GM12878 (cell line): ENCODE measurements at regions not wholly inside any gene's neighbourhood (a gene's known extent, or its start where the extent isn't known, plus 50 kb on each side); places are given as distances from the start of the nearest gene placed in this dataset.

Experiments used
- ATAC-seq: fragments of 200-7000 bp; cut with Tn5 transposase; 3 replicates; pipeline ENCODE4 v1.9.1; 2020; ENCODE audit warnings: mild to moderate bottlenecking, moderate library complexity
- BruUV-seq: library from RNA; stranded (reverse); fragments of 400-500 nt; replicated peaks from 2 replicates; lab custom pipeline; 2021; lab: Mats Ljungman, UMichigan
- CTCF ChIA-PET: fragments of 300-600 bp; sonication (Branson Sonifier 250); formaldehyde crosslinking; extraction: SDS; loops from one replicate; lab custom pipeline; 2021; ENCODE audit warnings: inconsistent platforms; lab: Yijun Ruan, JAX
- POLR2A ChIA-PET: fragments of 350-600 bp; formaldehyde crosslinking; extraction: SDS; loops from one replicate; lab custom pipeline; 2021; ENCODE audit warnings: inconsistent platforms; lab: Charles Lee
- RAD21 ChIA-PET: fragments of 300-600 bp; sonication (Branson Sonifier 250); formaldehyde crosslinking; loops from one replicate; lab custom pipeline; 2023; ENCODE audit warnings: antibody characterized with exemption; ENCODE audit not compliant: unreplicated experiment; lab: Charles Lee
- SMC1A ChIA-PET: fragments of 300-600 bp; sonication (Branson Sonifier 250); formaldehyde crosslinking; loops from one replicate; lab custom pipeline; 2023; ENCODE audit not compliant: unreplicated experiment, uncharacterized antibody; lab: Charles Lee
- DNase-seq: peaks from one replicate; pipeline ENCODE4 v3.0.0-alpha.2; 2011; ENCODE audit warnings: low read depth, low spot score
- FAIRE-seq: peaks from 3 replicates; lab custom pipeline; 2011; peaks lifted over from hg19 to GRCh38; lab: Jason Lieb, UNC
- H2AFZ ChIP-seq: 2 replicates; pipeline ENCODE4 v1.6.0; 2011; ENCODE audit warnings: low read depth, low read length, control low read depth; ENCODE audit not compliant: control insufficient read depth
- H3K27ac ChIP-seq: 2 replicates; pipeline ENCODE4 v1.5.1; 2011; ENCODE audit warnings: control low read depth; ENCODE audit not compliant: control insufficient read depth, insufficient read depth
- H3K27me3 ChIP-seq, 2 experiments: replicated peaks in 1 of 2; 2 replicates each; pipeline versions ENCODE4 v1.6.0 to v1.6.1; 2011; ENCODE audit warnings: low read length in 1 of 2; ENCODE audit not compliant: control insufficient read depth in 2 of 2, insufficient read depth in 2 of 2
- H3K36me3 ChIP-seq, 2 experiments: 2 replicates each; pipeline ENCODE4 v1.5.1; 2011; ENCODE audit warnings: low read length in 1 of 2; ENCODE audit not compliant: control insufficient read depth in 2 of 2, insufficient read depth in 2 of 2
- H3K4me1 ChIP-seq: 2 replicates; pipeline ENCODE4 v1.6.1; 2011; ENCODE audit warnings: mild to moderate bottlenecking, low read length, moderate library complexity, mixed read lengths; ENCODE audit not compliant: control insufficient read depth, insufficient read depth
- H3K4me2 ChIP-seq: 2 replicates; pipeline ENCODE4 v1.6.0; 2011; ENCODE audit warnings: control low read depth; ENCODE audit not compliant: control insufficient read depth, insufficient read depth
- H3K4me3 ChIP-seq: fragments of 200-600 bp; sonication (generic); 2 replicates; pipeline ENCODE4 v1.5.1; 2016
- H3K79me2 ChIP-seq: 2 replicates; pipeline ENCODE4 v1.6.0; 2011; ENCODE audit warnings: low read length; ENCODE audit not compliant: control insufficient read depth, insufficient read depth
- H3K9ac ChIP-seq: 2 replicates; pipeline ENCODE4 v1.8.0; 2011; ENCODE audit warnings: low read length, control low read depth, mixed read lengths; ENCODE audit not compliant: control insufficient read depth, insufficient read depth
- H3K9me3 ChIP-seq: replicated peaks from 3 replicates; pipeline ENCODE4 v1.5.1; 2011; ENCODE audit warnings: mild to moderate bottlenecking, low read length; ENCODE audit not compliant: control insufficient read depth, insufficient read depth
- H4K20me1 ChIP-seq: 2 replicates; pipeline ENCODE4 v1.6.0; 2011; ENCODE audit not compliant: control insufficient read depth, insufficient read depth
- ASH2L ChIP-seq: fragments of 300-600, 200-600 bp; sonication (generic); IDR thresholded peaks from 2 replicates; pipeline ENCODE4 v1.6.1; 2017; ENCODE audit warnings: low read depth, mild to moderate bottlenecking, borderline replicate concordance
- CHD2 ChIP-seq: IDR thresholded peaks from 2 replicates; pipeline ENCODE4 v1.6.1; 2011; ENCODE audit warnings: low read depth, low read length, improper control_type of control experiment, borderline replicate concordance
- CHD4 ChIP-seq: fragments of 200-600 bp; sonication (generic); IDR thresholded peaks from 2 replicates; pipeline ENCODE4 v1.6.1; 2016; ENCODE audit warnings: mild to moderate bottlenecking
- CREM ChIP-seq: IDR thresholded peaks from 2 replicates; pipeline ENCODE4 v1.6.1; 2014; ENCODE audit warnings: antibody characterized with exemption, low read depth
- JUNB ChIP-seq: IDR thresholded peaks from 2 replicates; pipeline ENCODE4 v1.6.1; 2016; ENCODE audit warnings: antibody characterized with exemption, mild to moderate bottlenecking
- KAT2A ChIP-seq: conservative IDR thresholded peaks from 2 replicates; pipeline ENCODE4 v1.6.1; 2011; ENCODE audit warnings: low read depth, low read length; ENCODE audit not compliant: control insufficient read depth
- MAX ChIP-seq: IDR thresholded peaks from 2 replicates; pipeline ENCODE4 v1.6.1; 2012; ENCODE audit warnings: low read depth, low read length, improper control_type of control experiment
- MTA3 ChIP-seq: IDR thresholded peaks from 2 replicates; pipeline ENCODE4 v1.6.1; 2012; ENCODE audit warnings: low read length, inconsistent platforms, borderline replicate concordance
- NR2F1 ChIP-seq: fragments of 450-650 bp; conservative IDR thresholded peaks from 2 replicates; pipeline ENCODE4 v1.6.1; 2017; ENCODE audit warnings: mild to moderate bottlenecking
- RBBP5 ChIP-seq: fragments of 200-600 bp; sonication (generic); conservative IDR thresholded peaks from 2 replicates; pipeline ENCODE4 v1.6.1; 2016
- ZBED1 ChIP-seq: IDR thresholded peaks from 2 replicates; pipeline ENCODE4 v1.6.1; 2016; ENCODE audit warnings: borderline replicate concordance
- in situ Hi-C: fragments of 300-500 bp; cut with MboI; formaldehyde crosslinking; loops from 9 replicates; pipeline ENCODE4 v1.14.3; 2018; ENCODE audit warnings: mixed read lengths
- intact Hi-C: fragments of 100-400 bp; cut with micrococcal nuclease; formaldehyde crosslinking; loops from one replicate; pipeline ENCODE4 v1.14.2; 2022; ENCODE audit not compliant: unreplicated experiment

GRCh38 chr1:78231894-78232293 is 186.1 kb downstream of the GIPC2 start (continued):
- TF ChIP-seq ZBED1 = no peak

GRCh38 chr1:78232630-78233029 is 186.9 kb downstream of the GIPC2 start:
- no peak for TF ChIP-seq NR2F1
- TF ChIP-seq MAX = no peak
- no peak for TF ChIP-seq CHD2
- no peak for TF ChIP-seq RBBP5
- TF ChIP-seq CHD4 = no peak
- no peak for TF ChIP-seq MTA3
- no peak for TF ChIP-seq ASH2L
- no peak for TF ChIP-seq KAT2A
- no peak for TF ChIP-seq CREM
- TF ChIP-seq JUNB = no peak
- no peaks in the 10 kb centered on the region for H3K36me3 ChIP-seq

More at GRCh38 chr1:78232630-78233029, 186.9 kb downstream of the GIPC2 start:
- POLR2A ChIA-PET = no interaction called here
- H3K79me2 ChIP-seq = no peaks in the 10 kb centered on the region
- H2AFZ ChIP-seq = no peak overlapping the region
- H4K20me1 ChIP-seq = no peaks in the 10 kb centered on the region
- SMC1A ChIA-PET = no interaction called here
- H3K27ac ChIP-seq = no peak overlapping the region
- FAIRE-seq (no peak), ATAC-seq (no peak), DNase-seq (no peak)
- H3K27me3 ChIP-seq = no peaks in the 10 kb centered on the region
- no peak overlapping the region for H3K4me3 ChIP-seq
- in situ Hi-C loops (no loop called here), intact Hi-C loops (no loop called here)
- no peaks in the 10 kb centered on the region for H3K4me1 ChIP-seq
- H3K4me2 ChIP-seq = no peak overlapping the region
- no TSS peak for BruUV-seq
- no peak overlapping the region for H3K9ac ChIP-seq
- RAD21 ChIA-PET = no interaction called here
- CTCF ChIA-PET = interaction anchor here (0.8 kb wide), 1 partner anchor 376 kb away, joined by 3 read pairs; no protein-coding TSS in a partner anchor
- no peaks in the 10 kb centered on the region for H3K9me3 ChIP-seq
